ENCODE measurements at regions not wholly inside any gene's neighbourhood (a gene's known extent, or its start where the extent isn't known, plus 50 kb on each side); places are given as distances from the start of the nearest gene placed in this dataset.

GRCh38 chr13:61138857-61139256 is 276.8 kb downstream of the PCDH20 start:
- Histone ChIP-seq H4K20me1 (replicated peaks in 1 of 2; ENCODE audit: control insufficient read depth in 1 of 2, insufficient read depth in 2 of 2, low read length in 2 of 2) (no peaks in the 10 kb centered on the region), H2AK5ac (ENCODE audit: low read depth, low read length) (no peak overlapping the region)

More at GRCh38 chr13:61138857-61139256, 276.8 kb downstream of the PCDH20 start:
- H2AFZ ChIP-seq (ENCODE audit: low read length) = no peak overlapping the region
- no peak overlapping the region for H2BK120ac ChIP-seq (replicated peaks; ENCODE audit: low read depth, low read length)
- H3K23ac ChIP-seq (ENCODE audit: insufficient read length) = no peak overlapping the region
- no peaks in the 10 kb centered on the region for H3K9me3 ChIP-seq (ENCODE audit: insufficient read depth in 2 of 2, low read depth in 1 of 2, low read length in 1 of 2)
- H3K9ac ChIP-seq (replicated peaks in 1 of 4; ENCODE audit: extremely low read depth in 1 of 4, low read depth in 3 of 4, low read length in 3 of 4) = no peak overlapping the region
- no peaks in the 10 kb centered on the region for H3K23me2 ChIP-seq (ENCODE audit: low read depth, low read length)
- no peak overlapping the region for H2BK5ac ChIP-seq (ENCODE audit: low read depth, low read length)
- no peaks in the 10 kb centered on the region for H3K4me1 ChIP-seq (replicated peaks in 1 of 4; ENCODE audit: control insufficient read depth in 3 of 4, insufficient read depth in 4 of 4, low read length in 3 of 4)
- H3K18ac ChIP-seq (ENCODE audit: extremely low read depth, low read length) = no peak overlapping the region
- H3K4me3 ChIP-seq (ENCODE audit: extremely low read depth in 1 of 4, insufficient read depth in 2 of 4, low read depth in 3 of 4, low read length in 4 of 4) = no peak overlapping the region
- no peak for TF ChIP-seq ZNF274 (IDR thresholded peaks at IDR 0.05; ENCODE audit: borderline replicate concordance, extremely low read depth, low read length)
- TF ChIP-seq CREB1 (IDR thresholded peaks at IDR 0.05) = no peak
- TF ChIP-seq HDAC2 (IDR thresholded peaks at IDR 0.05; ENCODE audit: borderline replicate concordance in 1 of 2, low read depth in 2 of 2, low read length in 2 of 2) = no peak
- no peak for TF ChIP-seq NRF1 (IDR thresholded peaks at IDR 0.05; ENCODE audit: low read depth, low read length)
- TF ChIP-seq PHF8 (conservative IDR thresholded peaks at IDR 0.05; ENCODE audit: low read depth, low read length) = no peak
- TF ChIP-seq CEBPB (IDR thresholded peaks at IDR 0.05; ENCODE audit: low read depth, low read length) = no peak
- no peak for TF ChIP-seq EP300 (IDR thresholded peaks at IDR 0.05; ENCODE audit: borderline replicate concordance in 1 of 2, low read depth in 2 of 2, low read length in 2 of 2)
- no peak for TF ChIP-seq FOSL1 (IDR thresholded peaks at IDR 0.05; ENCODE audit: insufficient read depth, low read depth, low read length)
- no peak for TF ChIP-seq SP2 (IDR thresholded peaks at IDR 0.05; ENCODE audit: low read length)
- no peak for TF ChIP-seq RXRA (IDR thresholded peaks at IDR 0.05; ENCODE audit: insufficient read depth, low read depth, low read length)
- no peak for TF ChIP-seq SRF (IDR thresholded peaks at IDR 0.05; ENCODE audit: low read depth, low read length)
- TF ChIP-seq ASH2L (IDR thresholded peaks at IDR 0.05; ENCODE audit: low read length) = no peak
- no peak overlapping the region for H4K8ac ChIP-seq (ENCODE audit: extremely low read depth, insufficient read depth, low read length)
- no peak overlapping the region for H2BK20ac ChIP-seq (ENCODE audit: low read length)
- H3K4me2 ChIP-seq (ENCODE audit: insufficient read depth in 1 of 2, low read depth in 2 of 2, low read length in 2 of 2) = no peak overlapping the region
- FAIRE-seq (no peak), DNase-seq (ENCODE audit: low read depth in 1 of 2, low spot score in 2 of 2) (no peak)
- no peak overlapping the region for H3K56ac ChIP-seq (replicated peaks; ENCODE audit: insufficient read length, low read depth, low read length)
- H3K4ac ChIP-seq (replicated peaks; ENCODE audit: insufficient read length, low read depth, low read length) = no peak overlapping the region
- H3K79me1 ChIP-seq (ENCODE audit: low read depth, low read length) = no peaks in the 10 kb centered on the region
- no peaks in the 10 kb centered on the region for H3K79me2 ChIP-seq (ENCODE audit: control insufficient read depth in 1 of 2, insufficient read depth in 2 of 2, low read length in 2 of 2)
- no peak overlapping the region for H4K91ac ChIP-seq (replicated peaks; ENCODE audit: insufficient read length, low read length)
- H3K14ac ChIP-seq (ENCODE audit: insufficient read length) = no peak overlapping the region
- H3K36me3 ChIP-seq (ENCODE audit: control insufficient read depth in 2 of 4, insufficient read depth in 4 of 4, low read length in 3 of 4) = no peaks in the 10 kb centered on the region
- no peak overlapping the region for H4K5ac ChIP-seq (ENCODE audit: insufficient read length, low read depth, low read length)
- POLR2A ChIA-PET (ENCODE audit: partially characterized antibody) = no interaction called here
- H2BK12ac ChIP-seq (ENCODE audit: low read depth, low read length) = no peak overlapping the region
- H3K27me3 ChIP-seq (replicated peaks in 1 of 4; ENCODE audit: control insufficient read depth in 3 of 4, extremely low read depth in 1 of 4, insufficient read depth in 3 of 4, low read length in 3 of 4) = no peaks in the 10 kb centered on the region
- CTCF ChIA-PET (ENCODE audit: partially characterized antibody) = no interaction called here
- no peak overlapping the region for H3K27ac ChIP-seq (ENCODE audit: low read depth, low read length)
- H2BK15ac ChIP-seq (ENCODE audit: low read length) = no peak overlapping the region
